ENCODE measurements at regions not wholly inside any gene's neighbourhood (a gene's known extent, or its start where the extent isn't known, plus 50 kb on each side); places are given as distances from the start of the nearest gene placed in this dataset.
"Not testable (repeated sequence)": the region's sequence is repeated elsewhere in the genome, so short reads cannot be mapped to it uniquely, and the experiment has no call there.

- Mint-ChIP-seq H3K9me3 (peaks cover 10 to 42% (median 31%) of the 10 kb centered on the region in 9 donors), H3K27ac (no peak overlapping the region), H3K4me1 (peaks cover 0 to 1% (median 0%) of the 10 kb centered on the region in 4 donors), H3K27me3 (peaks cover 0 to 16% (median 10%) of the 10 kb centered on the region in 5 donors), H3K4me3 (no peak overlapping the region), H3K36me3 (peaks cover 0 to 42% (median 0%) of the 10 kb centered on the region in 3 donors)
- DNase-seq (no peak), ATAC-seq (no peak)
- POLR2A ChIA-PET: no interaction called here
These were observed 122.8 kb upstream of the PITX1 start for GRCh38 chr5:135156715-135157404.

- POLR2A ChIA-PET: no interaction called here
- DNase-seq (no peak), ATAC-seq (no peak)
- peaks cover 0 to 42% (median 0%) of the 10 kb centered on the region in 3 donors for H3K36me3 Mint-ChIP-seq
- no peak overlapping the region for H3K27ac Mint-ChIP-seq
- peaks cover 0 to 1% (median 0%) of the 10 kb centered on the region in 4 donors for H3K4me1 Mint-ChIP-seq
- peaks cover 10 to 41% (median 30%) of the 10 kb centered on the region in 9 donors for H3K9me3 Mint-ChIP-seq
- peaks cover 0 to 17% (median 15%) of the 10 kb centered on the region in 5 donors for H3K27me3 Mint-ChIP-seq
- H3K4me3 Mint-ChIP-seq: no peak overlapping the region
These were observed 122.3 kb upstream of the PITX1 start for GRCh38 chr5:135156337-135156714.

DNA sequence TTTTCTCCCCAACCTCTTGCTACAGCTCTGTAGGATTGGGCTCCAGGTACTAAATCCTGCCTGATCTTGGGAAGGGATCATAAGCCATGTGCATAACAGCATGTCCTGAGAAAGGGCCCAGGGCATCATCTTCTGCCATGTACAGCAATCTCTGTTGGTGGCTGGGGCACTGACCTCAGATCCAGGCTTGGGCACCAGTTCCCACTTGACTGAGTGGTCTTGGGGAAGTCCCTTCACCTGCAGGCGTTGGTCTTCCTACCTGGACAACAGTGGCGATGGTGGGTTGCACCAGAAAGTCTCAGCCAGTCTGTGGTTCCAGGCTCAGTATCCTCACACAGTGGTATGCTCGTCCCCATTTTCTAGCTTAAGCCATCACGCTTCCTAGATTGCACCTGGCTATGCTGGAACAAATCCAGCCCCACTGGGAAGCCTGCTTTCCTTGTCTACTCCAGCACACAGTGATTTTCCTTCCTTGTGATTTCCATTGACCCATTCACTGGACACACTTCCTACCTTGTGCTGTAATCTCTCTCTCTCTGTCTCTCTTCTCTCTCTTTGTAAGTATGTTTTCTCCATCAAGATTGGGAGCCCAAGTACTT is 121.7 kb upstream of the PITX1 start:
- peaks cover 0 to 18% (median 13%) of the 10 kb centered on the region in 5 donors for H3K27me3 Mint-ChIP-seq
- H3K4me1 Mint-ChIP-seq: peaks cover 0 to 1% (median 0%) of the 10 kb centered on the region in 4 donors
- no peak for ATAC-seq
- peaks cover 0 to 42% (median 0%) of the 10 kb centered on the region in 3 donors for H3K36me3 Mint-ChIP-seq
- no peak for DNase-seq
- H3K4me3 Mint-ChIP-seq: no peak overlapping the region
- H3K27ac Mint-ChIP-seq: no peak overlapping the region
- POLR2A ChIA-PET: no interaction called here
- peaks cover 10 to 41% (median 27%) of the 10 kb centered on the region in 9 donors for H3K9me3 Mint-ChIP-seq

DNA sequence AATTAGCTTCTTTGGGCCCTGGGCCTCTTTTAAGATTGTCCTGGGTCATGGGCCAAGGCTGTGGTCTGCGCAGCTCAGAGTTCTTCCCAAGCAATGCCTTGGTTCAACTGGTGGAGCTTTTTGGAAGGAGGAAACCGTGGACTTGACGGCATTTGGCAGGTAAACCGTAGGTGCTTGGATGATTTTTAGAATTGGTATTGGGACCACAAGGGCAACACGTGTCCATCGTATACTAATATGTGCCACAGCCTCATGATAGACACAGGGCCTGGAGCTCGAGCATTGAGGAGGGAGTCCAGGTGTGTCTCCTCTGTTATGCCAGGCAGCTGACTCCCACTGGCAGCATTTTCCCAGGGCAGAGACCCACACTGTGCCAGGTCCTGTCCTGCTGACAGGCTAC is 120.9 kb upstream of the PITX1 start:
- POLR2A ChIA-PET: no interaction called here
- Mint-ChIP-seq H3K36me3 (peaks cover 0 to 34% (median 0%) of the 10 kb centered on the region in 3 donors), H3K4me1 (peaks cover 0 to 1% (median 0%) of the 10 kb centered on the region in 4 donors), H3K27me3 (peaks cover 0 to 18% (median 10%) of the 10 kb centered on the region in 5 donors), H3K27ac (no peak overlapping the region), H3K9me3 (peaks cover 5 to 41% (median 23%) of the 10 kb centered on the region in 9 donors), H3K4me3 (no peak overlapping the region)
- DNase-seq: no peak
- ATAC-seq: no peak

GRCh38 chr5:135154197-135154596 is 120.2 kb upstream of the PITX1 start:
- POLR2A ChIA-PET: no interaction called here
- Mint-ChIP-seq H3K9me3 (peaks cover 2 to 36% (median 16%) of the 10 kb centered on the region in 9 donors), H3K4me1 (peaks cover 0 to 1% (median 0%) of the 10 kb centered on the region in 4 donors), H3K27ac (no peak overlapping the region), H3K4me3 (no peak overlapping the region), H3K27me3 (peaks cover 0 to 19% (median 10%) of the 10 kb centered on the region in 5 donors), H3K36me3 (peaks cover 0 to 27% (median 0%) of the 10 kb centered on the region in 3 donors)
- no peak for ATAC-seq
- DNase-seq: no peak

- H3K36me3 Mint-ChIP-seq: peaks cover 0 to 21% (median 0%) of the 10 kb centered on the region in 3 donors
- no peak for DNase-seq
- ATAC-seq: no peak
- H3K9me3 Mint-ChIP-seq: peaks cover 1 to 31% (median 11%) of the 10 kb centered on the region in 9 donors
- peaks cover 0 to 25% (median 10%) of the 10 kb centered on the region in 5 donors for H3K27me3 Mint-ChIP-seq
- POLR2A ChIA-PET: no interaction called here
- H3K27ac Mint-ChIP-seq: no peak overlapping the region
- no peak overlapping the region for H3K4me3 Mint-ChIP-seq
- H3K4me1 Mint-ChIP-seq: peaks cover 0 to 1% (median 0%) of the 10 kb centered on the region in 4 donors
These were observed 119.6 kb upstream of the PITX1 start for GRCh38 chr5:135153661-135154060.

DNA sequence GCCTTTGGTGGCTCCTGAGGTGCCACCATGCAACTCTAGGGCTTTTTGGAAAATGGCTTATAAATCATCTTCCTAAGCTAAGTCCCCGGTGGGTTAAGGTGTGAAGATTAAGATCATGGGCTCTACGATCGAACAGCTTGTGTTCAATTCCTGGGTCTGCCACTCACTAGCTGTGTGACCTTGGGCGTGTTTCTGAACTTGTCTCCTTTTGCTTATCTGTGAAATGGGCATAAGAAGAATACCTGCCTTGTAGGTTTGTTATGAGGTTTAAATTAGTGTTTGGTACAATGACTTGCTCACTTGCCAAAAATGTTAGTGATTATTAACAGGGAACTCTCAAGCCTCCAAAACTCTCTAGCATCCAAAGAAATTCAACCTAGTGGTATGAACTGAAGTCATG is 119.2 kb upstream of the PITX1 start:
- ATAC-seq: no peak
- POLR2A ChIA-PET: no interaction called here
- Mint-ChIP-seq H3K4me1 (peaks cover 0 to 1% (median 0%) of the 10 kb centered on the region in 4 donors), H3K9me3 (peaks cover under 1 to 27% (median 10%) of the 10 kb centered on the region in 9 donors), H3K27ac (no peak overlapping the region), H3K4me3 (no peak overlapping the region), H3K27me3 (peaks cover 0 to 26% (median 10%) of the 10 kb centered on the region in 5 donors), H3K36me3 (peaks cover 0 to 17% (median 0%) of the 10 kb centered on the region in 3 donors)
- DNase-seq: no peak

DNA sequence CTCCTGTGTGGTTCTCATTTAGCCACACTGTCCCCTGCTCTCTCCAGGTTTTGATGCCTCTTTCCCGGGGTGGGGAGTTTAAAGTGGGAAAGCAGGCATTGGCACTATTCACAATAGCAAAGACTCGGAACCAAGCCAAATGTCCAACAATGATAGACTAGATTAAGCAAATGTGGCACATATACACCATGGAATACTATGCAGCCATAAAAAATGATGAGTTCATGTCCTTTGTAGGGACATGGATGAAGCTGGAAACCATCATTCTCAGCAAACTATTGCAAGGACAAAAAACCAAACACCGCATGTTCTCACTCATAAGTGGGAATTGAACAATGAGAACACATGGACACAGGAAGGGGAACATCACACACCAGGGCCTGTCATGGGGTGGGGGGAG is 117.6 kb upstream of the PITX1 start:
- H3K4me1 Mint-ChIP-seq, H3K36me3 Mint-ChIP-seq, H3K4me3 Mint-ChIP-seq, ATAC-seq, H3K27ac Mint-ChIP-seq, DNase-seq: not testable (repeated sequence)
- peaks cover 0 to 33% (median 15%) of the 10 kb centered on the region in 5 donors for H3K27me3 Mint-ChIP-seq
- H3K9me3 Mint-ChIP-seq: peaks cover 0 to 20% (median 2%) of the 10 kb centered on the region in 9 donors
- POLR2A ChIA-PET: interaction anchor here (0.7 kb wide), 1 partner anchor 65 kb away, joined by 3 read pairs; no protein-coding TSS in a partner anchor

DNA sequence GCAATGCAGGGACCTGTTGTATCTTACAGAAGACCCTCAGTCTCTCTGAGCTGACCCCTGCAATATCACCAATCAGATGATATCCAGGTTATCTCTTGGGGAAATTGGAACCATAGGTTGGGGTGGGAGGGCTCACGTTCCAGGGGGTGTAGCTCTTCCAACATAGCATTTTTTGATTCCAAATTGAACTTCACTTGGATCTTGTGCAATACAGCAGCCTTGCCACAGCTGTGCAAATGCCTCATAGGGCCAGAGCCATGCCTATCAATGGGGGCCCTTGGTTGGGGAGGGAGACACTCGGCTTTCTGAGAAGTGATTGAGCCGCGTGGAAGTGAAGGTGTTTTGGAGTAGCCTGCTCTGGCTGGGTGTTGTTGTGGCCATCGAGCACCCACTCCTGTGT is 117.2 kb upstream of the PITX1 start:
- Mint-ChIP-seq H3K4me1 (peaks cover 0 to 1% (median 0%) of the 10 kb centered on the region in 4 donors), H3K36me3 (peaks cover 0 to 8% (median 0%) of the 10 kb centered on the region in 3 donors), H3K4me3 (no peak overlapping the region), H3K27ac (no peak overlapping the region), H3K27me3 (peaks cover 0 to 33% (median 17%) of the 10 kb centered on the region in 5 donors), H3K9me3 (peaks cover 0 to 17% (median 2%) of the 10 kb centered on the region in 9 donors)
- ATAC-seq: no peak
- POLR2A ChIA-PET: interaction anchor here (0.7 kb wide), 1 partner anchor 66 kb away, joined by 3 read pairs; no protein-coding TSS in a partner anchor
- no peak for DNase-seq

DNA sequence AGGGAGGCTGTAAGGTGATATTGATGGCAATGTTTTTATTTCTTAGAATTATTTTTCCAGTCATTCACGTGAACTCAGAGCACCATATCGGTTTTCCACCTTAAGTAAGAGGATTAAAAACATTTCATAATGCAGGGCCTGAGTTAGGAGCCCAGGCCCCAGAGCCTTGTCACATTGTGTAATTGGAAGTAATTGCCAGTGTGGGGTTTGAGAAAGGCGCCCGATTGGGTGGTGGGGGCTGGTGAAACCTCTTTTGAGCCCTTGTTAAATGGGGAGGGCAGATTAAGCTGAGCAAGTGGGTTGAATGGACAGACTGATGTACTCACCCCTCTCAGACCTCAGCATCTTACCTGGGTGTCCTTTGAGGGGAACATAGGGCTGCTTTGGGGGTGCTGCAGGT is 116.7 kb upstream of the PITX1 start:
- Mint-ChIP-seq H3K36me3 (peaks cover 0 to 4% (median 0%) of the 10 kb centered on the region in 3 donors), H3K4me1 (no peaks in the 10 kb centered on the region), H3K27me3 (peaks cover 0 to 33% (median 15%) of the 10 kb centered on the region in 5 donors), H3K4me3 (no peak overlapping the region), H3K27ac (no peak overlapping the region), H3K9me3 (peaks cover 0 to 12% (median 2%) of the 10 kb centered on the region in 9 donors)
- ATAC-seq (no peak), DNase-seq (no peak)
- POLR2A ChIA-PET: no interaction called here

DNA sequence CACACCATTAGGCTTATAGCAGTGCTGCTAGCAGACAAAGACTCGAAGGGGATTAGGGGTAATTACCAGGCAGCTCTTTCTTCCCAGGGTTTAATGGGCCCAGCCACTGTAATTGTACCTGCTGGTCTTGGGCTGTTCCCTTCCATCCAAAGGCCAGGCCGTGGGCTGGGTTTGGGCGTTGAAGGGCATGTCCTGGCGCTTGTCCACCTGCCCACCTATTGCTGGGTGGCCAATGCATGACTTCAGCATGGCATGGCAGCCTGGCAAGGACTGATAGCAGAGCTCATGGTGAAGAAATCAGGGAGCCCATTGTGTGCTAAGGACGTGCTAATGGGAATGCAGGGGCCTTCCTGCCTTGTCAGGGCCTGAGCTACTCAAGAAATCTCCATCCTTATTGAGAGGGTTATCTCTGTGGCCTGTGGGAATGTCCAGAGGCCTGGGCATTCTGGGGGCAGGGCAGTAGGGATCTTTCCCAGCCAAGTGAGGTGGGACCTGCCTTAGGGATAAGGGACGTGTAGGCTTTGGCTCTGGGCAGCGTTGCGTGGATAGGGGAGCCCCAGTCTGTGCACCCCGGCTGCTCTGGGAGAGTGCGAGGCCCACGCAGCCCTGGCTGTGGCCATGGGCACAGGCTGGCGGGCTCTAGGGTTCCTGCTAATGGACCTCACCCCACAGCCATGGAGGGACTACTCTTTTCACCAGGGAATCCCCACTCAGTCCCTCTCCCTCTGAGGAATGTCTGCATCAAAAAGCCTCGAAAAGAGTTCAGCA is 116.1 kb upstream of the PITX1 start:
- Mint-ChIP-seq H3K4me3 (no peak overlapping the region), H3K27me3 (peaks cover 0 to 33% (median 15%) of the 10 kb centered on the region in 5 donors), H3K27ac (no peak overlapping the region), H3K36me3 (peaks cover 0 to 4% (median 0%) of the 10 kb centered on the region in 3 donors), H3K4me1 (no peaks in the 10 kb centered on the region), H3K9me3 (peaks cover 0 to 10% (median 2%) of the 10 kb centered on the region in 9 donors)
- DNase-seq (no peak), ATAC-seq (no peak)
- POLR2A ChIA-PET: no interaction called here

GRCh38 chr5:135149229-135149955 is 115.4 kb upstream of the PITX1 start:
- Mint-ChIP-seq H3K9me3 (peaks cover 0 to 10% (median 2%) of the 10 kb centered on the region in 9 donors), H3K4me3 (no peak overlapping the region), H3K36me3 (peaks cover 0 to 4% (median 0%) of the 10 kb centered on the region in 3 donors), H3K4me1 (no peaks in the 10 kb centered on the region), H3K27ac (no peak overlapping the region), H3K27me3 (peaks cover 0 to 33% (median 15%) of the 10 kb centered on the region in 5 donors)
- DNase-seq (no peak), ATAC-seq (no peak)
- POLR2A ChIA-PET: no interaction called here

Measured in naive thymus-derived CD8-positive, alpha-beta T cell (primary cell).